ENCODE measurements at regions not wholly inside any gene's neighbourhood (a gene's known extent, or its start where the extent isn't known, plus 50 kb on each side); places are given as distances from the start of the nearest gene placed in this dataset.

DNA sequence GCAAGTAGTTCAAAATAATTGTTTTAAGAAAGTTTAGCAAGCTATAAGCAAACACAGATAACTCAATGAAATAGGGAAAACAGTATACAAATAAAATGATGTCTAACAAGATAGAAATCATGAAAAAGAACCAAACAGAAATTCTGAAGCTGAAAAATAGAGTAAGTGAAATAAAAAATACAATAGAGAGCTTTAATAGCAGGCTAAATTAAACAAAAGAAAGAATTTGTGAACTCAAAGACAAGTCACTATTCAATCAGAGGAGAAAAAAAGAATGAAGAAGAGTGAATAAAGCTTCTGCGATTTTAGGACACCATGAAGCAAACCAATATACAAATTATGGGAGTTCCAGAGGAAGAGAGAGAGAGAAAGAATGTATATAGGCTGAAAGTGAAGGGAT lies 576.8 kb downstream of the STK39 start:
- no peaks in the 10 kb centered on the region for H4K20me1 ChIP-seq (ENCODE audit: control insufficient read depth, extremely low read depth, insufficient read depth, low read length)
- no peak for FAIRE-seq
- no peak overlapping the region for H3K27ac ChIP-seq (ENCODE audit: control insufficient read depth, insufficient read depth, low read length)
- TF ChIP-seq, protein P1, sequence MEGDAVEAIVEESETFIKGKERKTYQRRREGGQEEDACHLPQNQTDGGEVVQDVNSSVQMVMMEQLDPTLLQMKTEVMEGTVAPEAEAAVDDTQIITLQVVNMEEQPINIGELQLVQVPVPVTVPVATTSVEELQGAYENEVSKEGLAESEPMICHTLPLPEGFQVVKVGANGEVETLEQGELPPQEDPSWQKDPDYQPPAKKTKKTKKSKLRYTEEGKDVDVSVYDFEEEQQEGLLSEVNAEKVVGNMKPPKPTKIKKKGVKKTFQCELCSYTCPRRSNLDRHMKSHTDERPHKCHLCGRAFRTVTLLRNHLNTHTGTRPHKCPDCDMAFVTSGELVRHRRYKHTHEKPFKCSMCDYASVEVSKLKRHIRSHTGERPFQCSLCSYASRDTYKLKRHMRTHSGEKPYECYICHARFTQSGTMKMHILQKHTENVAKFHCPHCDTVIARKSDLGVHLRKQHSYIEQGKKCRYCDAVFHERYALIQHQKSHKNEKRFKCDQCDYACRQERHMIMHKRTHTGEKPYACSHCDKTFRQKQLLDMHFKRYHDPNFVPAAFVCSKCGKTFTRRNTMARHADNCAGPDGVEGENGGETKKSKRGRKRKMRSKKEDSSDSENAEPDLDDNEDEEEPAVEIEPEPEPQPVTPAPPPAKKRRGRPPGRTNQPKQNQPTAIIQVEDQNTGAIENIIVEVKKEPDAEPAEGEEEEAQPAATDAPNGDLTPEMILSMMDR (optimal IDR thresholded peaks at IDR 0.05 in 1 of 3, IDR thresholded peaks at IDR 0.05 in 1 of 3, conservative IDR thresholded peaks at IDR 0.05 in 1 of 3; ENCODE audit: extremely low read depth in 1 of 3, insufficient read depth in 2 of 3, low read length in 3 of 3) = no peak
- TF ChIP-seq EZH2 (IDR thresholded peaks at IDR 0.05; ENCODE audit: low read length) = no peak
- H3K4me1 ChIP-seq (ENCODE audit: control insufficient read depth, extremely low read depth, insufficient read depth, low read length) = no peaks in the 10 kb centered on the region
- H3K79me2 ChIP-seq (ENCODE audit: control insufficient read depth, insufficient read depth, low read length) = no peaks in the 10 kb centered on the region
- H3K9me1 ChIP-seq (ENCODE audit: control insufficient read depth, extremely low read depth, insufficient read depth, low read length) = no peaks in the 10 kb centered on the region
- no peak overlapping the region for H3K9ac ChIP-seq (ENCODE audit: control insufficient read depth, extremely low read depth, insufficient read depth, low read length)
- DNase-seq (ENCODE audit: low read depth, low spot score) = no peak
- H3K4me2 ChIP-seq (ENCODE audit: control insufficient read depth, extremely low read depth, insufficient read depth, low read depth, low read length) = no peak overlapping the region
- no peaks in the 10 kb centered on the region for H3K36me3 ChIP-seq (ENCODE audit: control insufficient read depth in 2 of 2, extremely low read depth in 1 of 2, insufficient read depth in 2 of 2, low read length in 2 of 2)
- no peaks in the 10 kb centered on the region for H3K9me3 ChIP-seq (ENCODE audit: control insufficient read depth, low read depth, low read length)
- no peak overlapping the region for H3K4me3 ChIP-seq (ENCODE audit: control insufficient read depth in 2 of 3, extremely low read depth in 1 of 3, insufficient read depth in 2 of 3, low read depth in 1 of 3, low read length in 3 of 3)
- no peaks in the 10 kb centered on the region for H3K27me3 ChIP-seq (ENCODE audit: control insufficient read depth, extremely low read depth, insufficient read depth, low read length)
- dilution Hi-C loops (cut with MboI; ENCODE audit: extremely low pct_ligation_motif_present, low sequenced_read_pairs) = no loop called here
- H2AFZ ChIP-seq (ENCODE audit: control insufficient read depth, low read length) = no peak overlapping the region

DNA sequence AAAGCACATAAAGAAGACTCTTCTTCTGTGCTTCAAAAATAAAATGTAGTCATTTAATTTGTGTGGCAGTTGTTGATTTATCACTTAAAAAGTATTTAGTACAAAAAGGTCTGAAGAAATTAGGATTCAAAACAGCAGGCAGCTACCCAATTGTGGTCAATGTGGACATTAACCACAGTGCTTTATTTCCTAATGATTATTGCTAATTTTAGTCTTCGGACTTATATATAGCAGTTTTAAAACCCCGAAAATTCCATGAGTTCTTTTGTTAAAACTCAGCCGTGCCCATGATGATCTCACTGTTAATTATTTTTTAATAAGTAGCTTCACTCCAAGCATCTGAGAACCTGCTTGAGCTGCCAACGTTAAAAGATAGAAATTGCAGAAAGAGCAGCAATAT lies 594.3 kb downstream of the STK39 start:
- Histone ChIP-seq H3K9me3 (ENCODE audit: control insufficient read depth, low read depth, low read length) (no peaks in the 10 kb centered on the region), H3K27me3 (ENCODE audit: control insufficient read depth, extremely low read depth, insufficient read depth, low read length) (no peaks in the 10 kb centered on the region), H3K27ac (ENCODE audit: control insufficient read depth, insufficient read depth, low read length) (no peak overlapping the region), H3K79me2 (ENCODE audit: control insufficient read depth, insufficient read depth, low read length) (no peaks in the 10 kb centered on the region), H3K4me2 (ENCODE audit: control insufficient read depth, extremely low read depth, insufficient read depth, low read depth, low read length) (no peak overlapping the region), H3K36me3 (ENCODE audit: control insufficient read depth in 2 of 2, extremely low read depth in 1 of 2, insufficient read depth in 2 of 2, low read length in 2 of 2) (no peaks in the 10 kb centered on the region), H2AFZ (ENCODE audit: control insufficient read depth, low read length) (no peak overlapping the region), H3K9ac (ENCODE audit: control insufficient read depth, extremely low read depth, insufficient read depth, low read length) (no peak overlapping the region), H3K4me3 (ENCODE audit: control insufficient read depth in 2 of 3, extremely low read depth in 1 of 3, insufficient read depth in 2 of 3, low read depth in 1 of 3, low read length in 3 of 3) (no peak overlapping the region), H3K9me1 (ENCODE audit: control insufficient read depth, extremely low read depth, insufficient read depth, low read length) (no peaks in the 10 kb centered on the region), H3K4me1 (ENCODE audit: control insufficient read depth, extremely low read depth, insufficient read depth, low read length) (no peaks in the 10 kb centered on the region), H4K20me1 (ENCODE audit: control insufficient read depth, extremely low read depth, insufficient read depth, low read length) (no peaks in the 10 kb centered on the region)
- DNase-seq (ENCODE audit: low read depth, low spot score) (no peak), FAIRE-seq (no peak)
- dilution Hi-C loops (cut with MboI; ENCODE audit: extremely low pct_ligation_motif_present, low sequenced_read_pairs) = loop anchor here (10.0 kb wide), 1 partner anchor 72 kb away; no protein-coding TSS in a partner anchor
- TF ChIP-seq, protein P1 (optimal IDR thresholded peaks at IDR 0.05 in 1 of 3, IDR thresholded peaks at IDR 0.05 in 1 of 3, conservative IDR thresholded peaks at IDR 0.05 in 1 of 3; ENCODE audit: extremely low read depth in 1 of 3, insufficient read depth in 2 of 3, low read length in 3 of 3) = no peak
- TF ChIP-seq EZH2 (IDR thresholded peaks at IDR 0.05; ENCODE audit: low read length) = no peak

Measured in keratinocyte (primary cell).